CD4-positive, alpha-beta T cell (primary cell): ENCODE measurements at regions not wholly inside any gene's neighbourhood (a gene's known extent, or its start where the extent isn't known, plus 50 kb on each side); places are given as distances from the start of the nearest gene placed in this dataset.

Experiments
- ATAC-seq: fragments of 200-7000 bp; cut with Tn5 transposase; one replicate; pipeline ENCODE4 v1.10.0; 2022; ENCODE audit warnings: mild to moderate bottlenecking; ENCODE audit not compliant: poor library complexity
- CTCF ChIA-PET: fragments of 350-600 bp; sonication (Branson Sonifier 250); formaldehyde crosslinking; loops from one replicate; lab custom pipeline; 2021; ENCODE audit warnings: antibody characterized with exemption, inconsistent platforms; lab: Charles Lee
- POLR2A ChIA-PET: fragments of 350-600 bp; sonication (Branson Sonifier 250); formaldehyde crosslinking; loops from one replicate; lab custom pipeline; 2021; ENCODE audit warnings: antibody characterized with exemption, inconsistent platforms; lab: Charles Lee
- DNase-seq, 14 experiments: peaks; one replicate each; pipeline ENCODE4 v3.0.0-alpha.2; 2013 to 2020; ENCODE audit warnings: mixed read lengths in 2 of 14
- H3K27ac ChIP-seq, 2 donors: one replicate each; pipeline versions ENCODE4 v1.5.1 to v1.7.0; 2013; ENCODE audit warnings: low read length in 2 of 2, low read depth in 1 of 2, mild to moderate bottlenecking in 1 of 2
- H3K27me3 ChIP-seq, 2 experiments: 1 replicate in 1 of 2; 2 replicates in 1 of 2; pipeline versions ENCODE4 v1.6.1 to v1.7.0; 2013; ENCODE audit warnings: low read length in 2 of 2, control low read depth in 1 of 2, mild to moderate bottlenecking in 1 of 2, moderate library complexity in 1 of 2; ENCODE audit not compliant: insufficient read depth in 2 of 2, control insufficient read depth in 1 of 2
- H3K36me3 ChIP-seq: one replicate; pipeline ENCODE4 v1.6.1; 2013; ENCODE audit warnings: low read length, control low read depth; ENCODE audit not compliant: insufficient read depth
- H3K4me1 ChIP-seq: one replicate; pipeline ENCODE4 v1.6.1; 2013; ENCODE audit warnings: low read length, control low read depth; ENCODE audit not compliant: insufficient read depth
- H3K4me3 ChIP-seq: one replicate; pipeline ENCODE4 v1.5.1; 2013; ENCODE audit warnings: mild to moderate bottlenecking, low read length, moderate library complexity
- H3K9me3 ChIP-seq, 2 experiments: 1 replicate in 1 of 2; 2 replicates in 1 of 2; pipeline versions ENCODE4 v1.6.1 to v1.7.0; 2013; ENCODE audit warnings: low read length in 2 of 2, mild to moderate bottlenecking in 2 of 2, control low read depth in 1 of 2, moderate library complexity in 1 of 2; ENCODE audit not compliant: control insufficient read depth in 1 of 2, insufficient read depth in 1 of 2
- H3K27ac Mint-ChIP-seq: one replicate; pipeline ENCODE4 v1.8.0; 2020; ENCODE audit warnings: mixed read lengths
- H3K27me3 Mint-ChIP-seq: one replicate; pipeline ENCODE4 v1.8.0; 2021; ENCODE audit warnings: mixed read lengths
- H3K36me3 Mint-ChIP-seq: one replicate; pipeline ENCODE4 v1.8.0; 2021; ENCODE audit warnings: low read depth, mixed read lengths
- H3K4me1 Mint-ChIP-seq: one replicate; pipeline ENCODE4 v1.8.0; 2021; ENCODE audit warnings: low read depth, mixed read lengths
- H3K4me3 Mint-ChIP-seq: one replicate; pipeline ENCODE4 v1.8.0; 2020; ENCODE audit warnings: mild to moderate bottlenecking, mixed read lengths
- H3K9me3 Mint-ChIP-seq: one replicate; pipeline ENCODE4 v1.8.0; 2020; ENCODE audit warnings: mixed read lengths
- intact Hi-C, 2 experiments: fragments of 100-400 bp; cut with DNase I in 1 of 2; cut with micrococcal nuclease in 1 of 2; formaldehyde crosslinking; loops; one replicate each; pipeline versions ENCODE4 v1.15.1 to v1.9.0; 2023 to 2025; cut with DNase I, micrococcal nuclease
- TF ChIP-seq, protein P1 (sequence below): fragments of 200-600 bp; IDR thresholded peaks from one replicate; pipeline ENCODE4 v1.8.0; 2022; ENCODE audit warnings: antibody characterized with exemption, mild to moderate bottlenecking

DNA sequence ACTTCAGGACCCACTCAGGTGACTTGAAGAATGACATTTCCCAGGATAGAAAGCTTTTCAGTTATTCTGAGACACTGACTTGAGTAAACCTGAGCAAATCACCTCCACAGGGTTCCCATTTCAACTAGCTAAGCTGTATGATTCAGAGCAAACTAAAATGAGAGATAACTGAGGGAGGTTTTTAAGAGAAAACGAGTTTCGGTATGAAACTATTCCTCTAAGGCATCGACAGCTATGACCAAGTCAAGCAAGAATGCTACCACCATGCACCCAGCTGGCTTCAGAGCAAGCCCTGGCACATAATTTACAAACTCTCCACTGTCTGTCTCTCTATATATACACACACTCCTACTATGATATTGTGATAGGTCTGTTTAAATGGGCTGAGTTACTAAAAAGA, 75.4 kb downstream of the PERP start:
- H3K27ac Mint-ChIP-seq, result no peak overlapping the region
- no peak overlapping the region for H3K27ac ChIP-seq
- peaks cover 0 to 2% of the 10 kb centered on the region in 2 experiments for H3K27me3 ChIP-seq
- H3K27me3 Mint-ChIP-seq, result peaks cover 9% of the 10 kb centered on the region
- H3K4me1 ChIP-seq, result no peaks in the 10 kb centered on the region
- H3K4me1 Mint-ChIP-seq, result no peaks in the 10 kb centered on the region
- no peak overlapping the region for H3K4me3 ChIP-seq
- no peaks in the 10 kb centered on the region for H3K36me3 Mint-ChIP-seq
- H3K9me3 Mint-ChIP-seq, result no peaks in the 10 kb centered on the region
- CTCF ChIA-PET, result no interaction called here
- POLR2A ChIA-PET, result no interaction called here
- intact Hi-C loops, result no loop called here
- TF ChIP-seq, protein P1, sequence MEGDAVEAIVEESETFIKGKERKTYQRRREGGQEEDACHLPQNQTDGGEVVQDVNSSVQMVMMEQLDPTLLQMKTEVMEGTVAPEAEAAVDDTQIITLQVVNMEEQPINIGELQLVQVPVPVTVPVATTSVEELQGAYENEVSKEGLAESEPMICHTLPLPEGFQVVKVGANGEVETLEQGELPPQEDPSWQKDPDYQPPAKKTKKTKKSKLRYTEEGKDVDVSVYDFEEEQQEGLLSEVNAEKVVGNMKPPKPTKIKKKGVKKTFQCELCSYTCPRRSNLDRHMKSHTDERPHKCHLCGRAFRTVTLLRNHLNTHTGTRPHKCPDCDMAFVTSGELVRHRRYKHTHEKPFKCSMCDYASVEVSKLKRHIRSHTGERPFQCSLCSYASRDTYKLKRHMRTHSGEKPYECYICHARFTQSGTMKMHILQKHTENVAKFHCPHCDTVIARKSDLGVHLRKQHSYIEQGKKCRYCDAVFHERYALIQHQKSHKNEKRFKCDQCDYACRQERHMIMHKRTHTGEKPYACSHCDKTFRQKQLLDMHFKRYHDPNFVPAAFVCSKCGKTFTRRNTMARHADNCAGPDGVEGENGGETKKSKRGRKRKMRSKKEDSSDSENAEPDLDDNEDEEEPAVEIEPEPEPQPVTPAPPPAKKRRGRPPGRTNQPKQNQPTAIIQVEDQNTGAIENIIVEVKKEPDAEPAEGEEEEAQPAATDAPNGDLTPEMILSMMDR, result no peak
- H3K36me3 ChIP-seq, result no peaks in the 10 kb centered on the region
- DNase-seq (no peak), ATAC-seq (no peak)
- H3K4me3 Mint-ChIP-seq, result no peak overlapping the region
- H3K9me3 ChIP-seq, result no peaks in the 10 kb centered on the region

DNA sequence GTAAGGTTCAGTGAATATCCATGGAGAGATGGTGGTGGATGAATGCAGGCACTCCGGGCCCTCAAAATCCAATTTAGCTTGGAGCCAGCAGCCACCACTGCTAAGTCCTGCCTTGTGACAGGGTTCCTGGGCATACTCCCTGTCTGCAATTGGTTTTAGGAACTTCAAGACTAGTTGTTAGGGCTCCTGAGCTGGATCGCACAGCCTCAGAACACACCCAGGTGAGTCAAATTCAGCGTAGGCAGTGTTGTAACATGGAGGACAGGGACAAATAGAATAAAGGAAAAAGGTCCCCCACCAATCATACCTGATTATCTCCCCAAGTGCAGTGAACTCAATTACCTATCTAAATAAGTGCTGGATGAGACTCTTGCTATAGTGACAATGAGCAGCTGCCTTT, 74.6 kb downstream of the PERP start:
- TF ChIP-seq, protein P1, result no peak
- no peak overlapping the region for H3K4me3 Mint-ChIP-seq
- no peak for ATAC-seq
- no peak overlapping the region for H3K27ac Mint-ChIP-seq
- H3K4me1 Mint-ChIP-seq, result no peaks in the 10 kb centered on the region
- H3K9me3 Mint-ChIP-seq, result no peaks in the 10 kb centered on the region
- H3K9me3 ChIP-seq, result no peaks in the 10 kb centered on the region
- H3K36me3 ChIP-seq, result no peaks in the 10 kb centered on the region
- peaks cover 0 to 2% of the 10 kb centered on the region in 2 experiments for H3K27me3 ChIP-seq
- no peaks in the 10 kb centered on the region for H3K36me3 Mint-ChIP-seq
- peaks cover 9% of the 10 kb centered on the region for H3K27me3 Mint-ChIP-seq
- H3K4me3 ChIP-seq, result no peak overlapping the region
- H3K4me1 ChIP-seq, result no peaks in the 10 kb centered on the region
- intact Hi-C loops, result no loop called here
- CTCF ChIA-PET, result no interaction called here
- DNase-seq, result no peak
- H3K27ac ChIP-seq, result no peak overlapping the region
- POLR2A ChIA-PET, result no interaction called here

DNA sequence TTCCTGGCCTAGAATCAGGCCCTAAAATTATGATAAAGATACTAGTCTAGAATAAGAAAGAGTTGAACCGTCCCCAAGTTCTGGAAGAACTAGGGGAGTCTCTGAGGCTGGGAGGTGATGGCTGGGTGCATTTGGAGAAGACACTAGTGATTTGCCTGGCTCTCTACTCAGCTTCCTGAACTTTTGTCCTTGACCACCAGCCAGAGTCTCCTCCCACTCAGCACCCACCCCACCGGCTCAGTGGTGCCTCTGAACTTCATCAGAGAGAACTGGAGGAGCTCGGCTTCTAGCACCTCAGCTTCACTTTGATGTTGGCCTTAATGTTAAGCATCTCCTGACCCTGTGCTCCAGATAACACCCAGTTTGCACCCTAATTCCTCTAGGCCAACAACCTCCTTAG, 73.0 kb downstream of the PERP start:
- ChIA-PET POLR2A (no interaction called here), CTCF (no interaction called here)
- H3K27ac Mint-ChIP-seq, result no peak overlapping the region
- Histone ChIP-seq H3K4me1 (no peaks in the 10 kb centered on the region), H3K27ac (no peak overlapping the region), H3K4me3 (no peak overlapping the region), H3K36me3 (no peaks in the 10 kb centered on the region), H3K27me3 (peaks cover 0 to 2% of the 10 kb centered on the region in 2 experiments), H3K9me3 (no peaks in the 10 kb centered on the region)
- ATAC-seq (no peak), DNase-seq (no peak)
- intact Hi-C loops, result no loop called here
- no peaks in the 10 kb centered on the region for H3K9me3 Mint-ChIP-seq
- no peak overlapping the region for H3K4me3 Mint-ChIP-seq
- H3K4me1 Mint-ChIP-seq, result no peaks in the 10 kb centered on the region
- TF ChIP-seq, protein P1, result no peak
- H3K27me3 Mint-ChIP-seq, result no peaks in the 10 kb centered on the region
- no peaks in the 10 kb centered on the region for H3K36me3 Mint-ChIP-seq
